ENCODE measurements at regions not wholly inside any gene's neighbourhood (a gene's known extent, or its start where the extent isn't known, plus 50 kb on each side); places are given as distances from the start of the nearest gene placed in this dataset.
"Not testable (repeated sequence)": the region's sequence is repeated elsewhere in the genome, so short reads cannot be mapped to it uniquely, and the experiment has no call there.

DNA sequence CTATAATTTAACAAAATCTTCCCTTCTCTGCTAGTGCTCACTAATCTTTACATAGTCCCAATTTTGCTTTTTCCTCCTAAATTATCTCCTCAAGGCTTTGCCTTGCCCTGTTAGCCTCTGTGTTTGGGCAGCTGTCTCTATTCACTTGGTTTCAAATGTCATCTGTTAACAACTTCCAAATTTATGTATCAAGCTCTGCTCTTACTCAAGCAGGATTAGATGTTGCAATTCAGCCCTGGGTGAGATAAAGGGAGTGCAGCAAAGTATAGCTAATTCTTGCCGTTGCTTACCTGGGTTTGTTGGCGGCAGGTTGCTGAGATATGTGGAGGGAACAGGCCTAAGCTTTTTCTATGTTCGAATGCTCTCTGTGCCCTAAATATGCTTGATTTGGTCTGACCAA is 483.8 kb downstream of the DMAC1 start:
- in situ Hi-C loops (cut with MboI; ENCODE audit: low pct_ligation_motif_present in 1 of 4, low pct_unique_long_range_greater_than_20kb in 1 of 4, low sequenced_read_pairs in 3 of 4) = no loop called here
- 76 to 84% methylated on average over 2 to 3 of the region's 3 CpGs for WGBS, 2 donors (ENCODE audit: low coverage in 1 of 2)
- no peak for DNase-seq
- TF ChIP-seq CTCF (IDR thresholded peaks at IDR 0.05) (no peak), EP300 (IDR thresholded peaks at IDR 0.05; ENCODE audit: low read depth) (no peak), POLR2AphosphoS5 (IDR thresholded peaks at IDR 0.05) (no peak), POLR2A (IDR thresholded peaks at IDR 0.05) (no peak)
- H3K36me3 ChIP-seq = no peaks in the 10 kb centered on the region
- H3K27ac ChIP-seq = peak overlapping the region in 1 of 4 donors; percentile 40
- peaks cover 13 to 14% of the 10 kb centered on the region in 2 donors for H3K9me3 ChIP-seq
- no peak overlapping the region for H3K4me3 ChIP-seq
- intact Hi-C loops (cut with DNase I; ENCODE audit: low total_unique reads) = no loop called here
- H3K4me1 ChIP-seq = peaks cover 0 to 5% (median 0%) of the 10 kb centered on the region in 4 donors
- no peaks in the 10 kb centered on the region for H3K27me3 ChIP-seq

GRCh38 chr9:7315116-7315515 is 484.5 kb downstream of the DMAC1 start:
- Histone ChIP-seq H3K4me1 (peaks cover 0 to 5% (median 0%) of the 10 kb centered on the region in 4 donors), H3K4me3 (no peak overlapping the region), H3K27ac (no peak overlapping the region), H3K27me3 (no peaks in the 10 kb centered on the region), H3K36me3 (no peaks in the 10 kb centered on the region), H3K9me3 (peaks cover 19 to 21% of the 10 kb centered on the region in 2 donors)
- in situ Hi-C loops (cut with MboI; ENCODE audit: low pct_ligation_motif_present in 1 of 4, low pct_unique_long_range_greater_than_20kb in 1 of 4, low sequenced_read_pairs in 3 of 4) (no loop called here), intact Hi-C loops (cut with DNase I; ENCODE audit: low total_unique reads) (no loop called here)
- 76% methylated on average over 3 of the region's 3 CpGs; no CpG with 5 or more reads in 1 of the 2 donors for WGBS, 2 donors (ENCODE audit: low coverage in 1 of 2)
- DNase-seq = no peak
- TF ChIP-seq CTCF (IDR thresholded peaks at IDR 0.05) = no peak
- TF ChIP-seq EP300 (IDR thresholded peaks at IDR 0.05; ENCODE audit: low read depth) = no peak
- TF ChIP-seq POLR2AphosphoS5 (IDR thresholded peaks at IDR 0.05) = no peak
- no peak for TF ChIP-seq POLR2A (IDR thresholded peaks at IDR 0.05)

DNA sequence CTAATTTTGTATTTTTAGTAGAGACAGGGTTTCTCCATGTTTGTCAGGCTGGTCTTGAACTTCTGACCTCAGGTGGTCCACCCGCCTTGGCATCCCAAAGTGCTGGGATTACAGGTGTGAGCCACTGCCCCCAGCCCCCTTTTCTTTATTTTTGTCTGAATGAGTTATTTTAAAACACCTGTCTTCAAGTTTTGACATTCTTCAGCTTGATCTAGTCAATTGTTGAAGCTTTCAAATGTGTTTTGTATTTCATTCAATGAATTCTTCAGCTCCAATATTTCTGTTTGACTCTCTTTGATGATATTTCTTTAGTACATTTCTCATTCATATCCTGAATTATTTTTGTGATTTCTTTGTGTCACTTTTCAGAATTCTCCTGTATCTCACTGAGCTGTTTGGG is 486.2 kb downstream of the DMAC1 start:
- intact Hi-C loops (cut with DNase I; ENCODE audit: low total_unique reads) (no loop called here), in situ Hi-C loops (cut with MboI; ENCODE audit: low pct_ligation_motif_present in 1 of 4, low pct_unique_long_range_greater_than_20kb in 1 of 4, low sequenced_read_pairs in 3 of 4) (no loop called here)
- Histone ChIP-seq H3K27me3 (no peaks in the 10 kb centered on the region), H3K36me3 (no peaks in the 10 kb centered on the region), H3K4me1 (peaks cover 0 to 5% (median 0%) of the 10 kb centered on the region in 4 donors), H3K9me3 (peaks cover 23 to 29% of the 10 kb centered on the region in 2 donors), H3K27ac (no peak overlapping the region), H3K4me3 (no peak overlapping the region)
- DNase-seq = no peak
- WGBS, 2 donors (ENCODE audit: low coverage in 1 of 2) = 91 to 100% methylated on average over 1 of the region's 1 CpG
- TF ChIP-seq POLR2A (IDR thresholded peaks at IDR 0.05) = no peak
- no peak for TF ChIP-seq EP300 (IDR thresholded peaks at IDR 0.05; ENCODE audit: low read depth)
- no peak for TF ChIP-seq POLR2AphosphoS5 (IDR thresholded peaks at IDR 0.05)
- TF ChIP-seq CTCF (IDR thresholded peaks at IDR 0.05) = no peak

DNA sequence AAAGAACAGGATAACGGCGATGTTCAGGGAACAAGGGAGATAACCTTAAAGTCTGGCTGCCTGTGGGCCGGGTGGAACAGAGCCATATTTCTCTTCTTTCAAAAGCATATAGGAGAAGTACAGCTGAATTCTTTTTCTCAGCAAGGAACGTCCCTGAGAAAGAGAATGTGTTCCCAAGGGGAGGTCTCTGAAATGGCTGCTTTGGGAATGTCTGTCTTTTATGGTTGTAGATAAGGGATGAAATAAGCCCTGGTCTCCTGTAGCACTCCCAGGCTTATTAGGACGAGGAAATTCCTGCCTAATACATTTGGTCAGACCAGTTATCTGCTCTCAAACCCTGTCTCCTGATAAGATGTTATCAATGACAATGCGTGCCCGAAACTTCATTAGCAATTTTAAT is 490.5 kb downstream of the DMAC1 start:
- H3K4me3 ChIP-seq; H3K36me3 ChIP-seq; H3K4me1 ChIP-seq; intact Hi-C loops (cut with DNase I; ENCODE audit: low total_unique reads); H3K27ac ChIP-seq; DNase-seq; in situ Hi-C loops (cut with MboI; ENCODE audit: low pct_ligation_motif_present in 1 of 4, low pct_unique_long_range_greater_than_20kb in 1 of 4, low sequenced_read_pairs in 3 of 4); H3K27me3 ChIP-seq: not testable (repeated sequence)
- 81 to 85% methylated on average over 6 to 7 of the region's 7 CpGs for WGBS, 2 donors (ENCODE audit: low coverage in 1 of 2)
- H3K9me3 ChIP-seq = peaks cover 23 to 33% of the 10 kb centered on the region in 2 donors

GRCh38 chr9:7305677-7306076 is 493.9 kb downstream of the DMAC1 start:
- H3K9me3 ChIP-seq = peaks cover 9 to 18% of the 10 kb centered on the region in 2 donors
- WGBS, 2 donors (ENCODE audit: low coverage in 1 of 2) = 81 to 86% methylated on average over 3 of the region's 3 CpGs
- H3K27me3 ChIP-seq = no peaks in the 10 kb centered on the region
- no peak overlapping the region for H3K27ac ChIP-seq
- no peaks in the 10 kb centered on the region for H3K36me3 ChIP-seq
- no peak overlapping the region for H3K4me3 ChIP-seq
- intact Hi-C loops (cut with DNase I; ENCODE audit: low total_unique reads) (no loop called here), in situ Hi-C loops (cut with MboI; ENCODE audit: low pct_ligation_motif_present in 1 of 4, low pct_unique_long_range_greater_than_20kb in 1 of 4, low sequenced_read_pairs in 3 of 4) (no loop called here)
- H3K4me1 ChIP-seq = no peaks in the 10 kb centered on the region
- TF ChIP-seq POLR2AphosphoS5 (IDR thresholded peaks at IDR 0.05) (no peak), EP300 (IDR thresholded peaks at IDR 0.05; ENCODE audit: low read depth) (no peak), CTCF (IDR thresholded peaks at IDR 0.05) (no peak), POLR2A (IDR thresholded peaks at IDR 0.05) (no peak)
- DNase-seq = no peak
